C4-2B (cell line): ENCODE measurements at regions not wholly inside any gene's neighbourhood (a gene's known extent, or its start where the extent isn't known, plus 50 kb on each side); places are given as distances from the start of the nearest gene placed in this dataset.

Source experiments
- ZFX ChIP-seq: fragments of 450-650 bp; IDR thresholded peaks from 2 replicates; pipeline ENCODE4 v1.6.1; 2017
- TF ChIP-seq, protein P1 (sequence below): fragments of 450-650 bp; conservative IDR thresholded peaks from 2 replicates; pipeline ENCODE4 v1.5.1; 2017; ENCODE audit warnings: mild to moderate bottlenecking

- TF ChIP-seq, protein P1, sequence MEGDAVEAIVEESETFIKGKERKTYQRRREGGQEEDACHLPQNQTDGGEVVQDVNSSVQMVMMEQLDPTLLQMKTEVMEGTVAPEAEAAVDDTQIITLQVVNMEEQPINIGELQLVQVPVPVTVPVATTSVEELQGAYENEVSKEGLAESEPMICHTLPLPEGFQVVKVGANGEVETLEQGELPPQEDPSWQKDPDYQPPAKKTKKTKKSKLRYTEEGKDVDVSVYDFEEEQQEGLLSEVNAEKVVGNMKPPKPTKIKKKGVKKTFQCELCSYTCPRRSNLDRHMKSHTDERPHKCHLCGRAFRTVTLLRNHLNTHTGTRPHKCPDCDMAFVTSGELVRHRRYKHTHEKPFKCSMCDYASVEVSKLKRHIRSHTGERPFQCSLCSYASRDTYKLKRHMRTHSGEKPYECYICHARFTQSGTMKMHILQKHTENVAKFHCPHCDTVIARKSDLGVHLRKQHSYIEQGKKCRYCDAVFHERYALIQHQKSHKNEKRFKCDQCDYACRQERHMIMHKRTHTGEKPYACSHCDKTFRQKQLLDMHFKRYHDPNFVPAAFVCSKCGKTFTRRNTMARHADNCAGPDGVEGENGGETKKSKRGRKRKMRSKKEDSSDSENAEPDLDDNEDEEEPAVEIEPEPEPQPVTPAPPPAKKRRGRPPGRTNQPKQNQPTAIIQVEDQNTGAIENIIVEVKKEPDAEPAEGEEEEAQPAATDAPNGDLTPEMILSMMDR, result no peak
- TF ChIP-seq ZFX, result no peak
Observed at GRCh38 chr2:125386074-125386473, 1269.9 kb upstream of the GYPC start.
